HG02678 (cell line): ENCODE measurements at regions not wholly inside any gene's neighbourhood (a gene's known extent, or its start where the extent isn't known, plus 50 kb on each side); places are given as distances from the start of the nearest gene placed in this dataset.
"Not testable (repeated sequence)": the region's sequence is repeated elsewhere in the genome, so short reads cannot be mapped to it uniquely, and the experiment has no call there.

ENCODE experiments used
- ATAC-seq: cut with Tn5 transposase; IDR thresholded peaks from one replicate; pipeline ENCODE4 v1.9.1; 2021; ENCODE audit warnings: mild to moderate bottlenecking, moderate library complexity; ENCODE audit not compliant: unreplicated experiment

- ATAC-seq: no peak
These were observed 253.2 kb downstream of the NPHP4 start for GRCh38 chr1:5738911-5739462.

- ATAC-seq: no peak
These were observed 255.1 kb downstream of the NPHP4 start for GRCh38 chr1:5737081-5737480.

- no peak for ATAC-seq
These were observed 257.2 kb downstream of the NPHP4 start for GRCh38 chr1:5734996-5735395.

- no peak for ATAC-seq
These were observed 257.8 kb downstream of the NPHP4 start for GRCh38 chr1:5734414-5734813.

GRCh38 chr1:5733596-5733995 lies 258.6 kb downstream of the NPHP4 start:
- ATAC-seq: no peak

- no peak for ATAC-seq
These were observed 261.2 kb downstream of the NPHP4 start for GRCh38 chr1:5731110-5731423.

GRCh38 chr1:5730272-5731109 lies 261.7 kb downstream of the NPHP4 start:
- no peak for ATAC-seq

GRCh38 chr1:5729636-5730145 lies 262.5 kb downstream of the NPHP4 start:
- ATAC-seq: no peak

- ATAC-seq: no peak
These were observed 263.4 kb downstream of the NPHP4 start for GRCh38 chr1:5728663-5729355.

- no peak for ATAC-seq
These were observed 264.2 kb downstream of the NPHP4 start for GRCh38 chr1:5727871-5728643.

- no peak for ATAC-seq
These were observed 265.0 kb downstream of the NPHP4 start for GRCh38 chr1:5727191-5727590.

- ATAC-seq: not testable (repeated sequence)
These were observed 265.5 kb downstream of the NPHP4 start for GRCh38 chr1:5726586-5727184.

- no peak for ATAC-seq
These were observed 266.2 kb downstream of the NPHP4 start for GRCh38 chr1:5725855-5726585.

- no peak for ATAC-seq
These were observed 266.8 kb downstream of the NPHP4 start for GRCh38 chr1:5725406-5725805.

GRCh38 chr1:5724847-5725246 lies 267.4 kb downstream of the NPHP4 start:
- ATAC-seq: no peak

- no peak for ATAC-seq
These were observed 269.5 kb downstream of the NPHP4 start for GRCh38 chr1:5722635-5723164.

GRCh38 chr1:5721634-5722215 lies 270.5 kb downstream of the NPHP4 start:
- ATAC-seq: no peak

- no peak for ATAC-seq
These were observed 271.3 kb downstream of the NPHP4 start for GRCh38 chr1:5720936-5721335.

- no peak for ATAC-seq
These were observed 271.7 kb downstream of the NPHP4 start for GRCh38 chr1:5720484-5720883.
